LNCAP (cell line): ENCODE measurements at regions not wholly inside any gene's neighbourhood (a gene's known extent, or its start where the extent isn't known, plus 50 kb on each side); places are given as distances from the start of the nearest gene placed in this dataset.

ENCODE experiments used
- TF ChIP-seq, protein P1 (sequence below): fragments of 450-650 bp; IDR thresholded peaks from 2 replicates; pipeline ENCODE4 v1.5.1; 2017; ENCODE audit warnings: mild to moderate bottlenecking

DNA sequence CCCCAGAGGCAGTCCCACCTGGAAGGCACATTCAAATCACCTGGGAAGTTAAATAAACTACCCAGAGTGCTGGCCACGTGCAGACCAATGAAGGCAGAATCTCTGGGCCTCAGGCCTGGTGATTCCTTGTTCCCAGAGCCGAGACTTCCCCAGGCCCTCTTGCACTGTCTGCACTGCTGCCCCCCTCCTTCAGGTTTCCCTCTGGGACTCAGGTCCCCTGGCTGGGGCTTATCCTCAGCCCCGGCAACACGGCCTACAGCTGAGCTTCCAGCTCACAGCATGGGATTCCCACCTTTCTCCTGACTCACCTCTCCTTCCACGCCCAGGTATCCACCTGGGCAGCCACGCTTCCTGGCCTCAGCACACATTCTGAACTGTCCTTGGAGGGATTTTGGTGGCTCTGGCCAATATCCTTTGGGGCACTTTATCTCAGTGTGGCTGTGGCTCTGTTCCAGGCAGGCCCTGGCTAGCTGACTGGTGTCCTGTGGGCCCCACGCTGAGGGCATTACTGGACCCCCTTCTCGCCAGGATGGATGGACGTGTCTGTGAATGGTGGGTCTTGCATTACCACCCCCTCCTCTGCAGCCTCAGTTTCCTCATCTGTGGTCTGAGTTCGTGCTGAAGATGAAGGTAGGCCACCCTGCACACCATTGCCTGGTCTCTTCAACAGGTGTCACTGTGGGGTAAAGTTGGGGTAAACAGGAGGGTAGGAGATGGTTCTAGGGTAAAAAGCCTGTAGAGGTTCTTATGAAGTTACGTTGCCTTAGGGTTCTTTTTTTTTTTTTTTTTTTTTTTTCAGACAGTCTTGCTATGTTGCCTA, 165.7 kb downstream of the IRF8 start:
- TF ChIP-seq, protein P1, sequence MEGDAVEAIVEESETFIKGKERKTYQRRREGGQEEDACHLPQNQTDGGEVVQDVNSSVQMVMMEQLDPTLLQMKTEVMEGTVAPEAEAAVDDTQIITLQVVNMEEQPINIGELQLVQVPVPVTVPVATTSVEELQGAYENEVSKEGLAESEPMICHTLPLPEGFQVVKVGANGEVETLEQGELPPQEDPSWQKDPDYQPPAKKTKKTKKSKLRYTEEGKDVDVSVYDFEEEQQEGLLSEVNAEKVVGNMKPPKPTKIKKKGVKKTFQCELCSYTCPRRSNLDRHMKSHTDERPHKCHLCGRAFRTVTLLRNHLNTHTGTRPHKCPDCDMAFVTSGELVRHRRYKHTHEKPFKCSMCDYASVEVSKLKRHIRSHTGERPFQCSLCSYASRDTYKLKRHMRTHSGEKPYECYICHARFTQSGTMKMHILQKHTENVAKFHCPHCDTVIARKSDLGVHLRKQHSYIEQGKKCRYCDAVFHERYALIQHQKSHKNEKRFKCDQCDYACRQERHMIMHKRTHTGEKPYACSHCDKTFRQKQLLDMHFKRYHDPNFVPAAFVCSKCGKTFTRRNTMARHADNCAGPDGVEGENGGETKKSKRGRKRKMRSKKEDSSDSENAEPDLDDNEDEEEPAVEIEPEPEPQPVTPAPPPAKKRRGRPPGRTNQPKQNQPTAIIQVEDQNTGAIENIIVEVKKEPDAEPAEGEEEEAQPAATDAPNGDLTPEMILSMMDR = no peak

GRCh38 chr16:86065711-86066110, 166.7 kb downstream of the IRF8 start:
- TF ChIP-seq, protein P1 = no peak

DNA sequence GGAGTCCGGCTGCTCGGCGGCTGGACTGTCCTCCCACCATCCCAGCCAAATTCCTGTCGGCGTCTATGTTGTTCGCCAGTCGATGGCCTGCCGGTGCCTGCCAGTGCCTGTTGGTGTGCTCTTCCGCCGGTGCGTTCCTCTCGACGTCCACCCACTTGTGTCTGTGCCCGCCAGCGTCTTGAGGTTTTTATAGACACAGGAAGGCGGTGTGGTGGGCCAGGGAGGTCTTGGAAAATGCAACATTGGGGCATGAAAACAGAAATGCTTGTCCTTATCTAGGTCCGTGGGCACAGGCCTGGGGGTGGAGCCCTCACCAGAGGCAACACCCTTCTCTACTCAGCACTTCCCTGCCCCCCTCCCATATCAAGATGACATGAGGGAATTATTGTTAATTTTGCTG, 167.8 kb downstream of the IRF8 start:
- TF ChIP-seq, protein P1 = no peak

DNA sequence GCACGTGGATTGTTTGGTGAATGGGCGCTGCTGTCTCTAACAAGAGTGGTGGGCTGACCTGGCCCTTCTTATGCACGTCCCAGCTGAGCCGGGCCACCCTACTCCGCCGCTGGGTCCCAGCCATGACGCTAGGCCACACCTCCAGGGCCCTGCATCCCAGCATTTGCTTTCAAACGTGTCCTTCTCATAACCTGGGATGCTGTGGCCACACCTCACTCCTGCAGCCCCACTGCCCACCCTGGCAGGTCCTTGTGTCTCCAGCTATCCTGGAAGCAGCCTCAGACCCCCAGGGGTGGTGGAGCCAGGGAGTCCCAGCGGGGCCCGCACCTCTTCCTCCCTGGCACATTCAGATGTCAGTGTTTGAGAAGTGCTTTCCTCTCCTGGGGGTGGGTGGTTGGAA, 168.6 kb downstream of the IRF8 start:
- TF ChIP-seq, protein P1 = no peak

DNA sequence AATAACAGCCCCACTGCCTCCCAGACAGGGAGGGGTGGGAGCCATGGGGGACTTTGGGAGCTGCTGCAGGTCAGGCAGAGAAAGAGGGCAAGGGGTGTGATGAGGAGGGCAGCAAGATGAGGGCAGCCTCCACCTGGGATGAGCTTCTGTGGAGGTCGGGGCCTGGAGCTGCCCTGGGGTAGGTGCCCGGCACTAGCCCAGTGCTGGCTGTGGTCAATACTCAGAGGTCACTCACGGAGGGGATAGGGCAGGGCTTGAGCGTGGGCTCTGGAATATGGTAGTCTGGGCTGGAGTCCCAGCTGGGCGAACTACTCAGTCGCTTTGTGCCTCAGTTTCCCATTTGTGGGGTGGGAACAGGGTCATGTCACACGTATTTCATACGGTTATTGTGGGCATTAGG, 169.0 kb downstream of the IRF8 start:
- TF ChIP-seq, protein P1 = no peak

DNA sequence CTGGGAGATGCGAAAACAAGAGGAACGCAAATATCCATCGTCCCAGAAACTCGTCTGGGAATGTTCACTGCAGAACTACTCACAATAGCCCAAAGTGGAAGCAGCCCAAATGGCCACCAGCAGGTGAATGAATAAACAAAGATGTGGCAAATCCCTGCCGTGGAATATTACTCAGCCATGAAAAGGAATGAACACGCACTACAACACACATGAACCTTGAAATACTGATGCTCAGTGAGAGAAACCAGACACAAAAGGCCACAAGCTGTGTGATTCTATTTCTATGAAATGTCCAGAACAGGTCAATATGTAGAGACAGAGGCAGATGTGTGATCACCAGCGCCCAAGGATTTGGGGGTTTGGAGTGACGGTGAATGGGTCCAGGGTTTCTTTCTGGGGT, 169.8 kb downstream of the IRF8 start:
- TF ChIP-seq, protein P1 = no peak

- TF ChIP-seq, protein P1 = no peak
Observed at GRCh38 chr16:86069736-86070298, 170.9 kb downstream of the IRF8 start.
